ENCODE measurements at regions not wholly inside any gene's neighbourhood (a gene's known extent, or its start where the extent isn't known, plus 50 kb on each side); places are given as distances from the start of the nearest gene placed in this dataset.

DNA sequence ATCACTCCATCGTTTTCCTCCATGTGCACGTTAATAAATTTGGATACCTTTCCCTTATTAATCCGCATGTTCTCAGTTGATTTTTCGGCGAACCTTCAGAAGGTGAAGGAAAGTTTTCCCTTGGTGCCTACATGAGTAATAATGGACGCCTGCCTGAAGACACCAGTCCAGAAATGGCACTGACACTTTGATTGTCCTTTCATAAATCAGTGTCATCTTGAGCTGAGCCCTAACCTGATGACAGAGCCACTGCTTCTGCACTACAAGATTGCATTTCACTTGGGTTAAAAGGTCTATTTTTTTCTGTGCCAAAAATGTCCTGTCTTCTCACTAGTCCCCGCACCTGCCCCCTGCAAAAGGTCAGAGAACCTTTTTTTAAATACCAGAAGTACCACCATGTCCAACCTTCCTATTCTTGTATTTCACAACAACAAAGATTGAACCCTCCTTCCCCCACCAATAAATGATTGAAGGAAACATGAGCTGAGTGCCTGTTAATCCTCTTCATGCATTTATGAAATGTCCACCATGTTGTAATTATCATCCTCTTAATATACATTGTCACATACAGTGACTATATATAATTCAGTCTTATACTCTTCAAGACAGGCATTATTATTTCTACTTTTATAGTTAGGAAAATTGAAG lies 219.9 kb upstream of the UBASH3B start:
- TF ChIP-seq, protein P1, sequence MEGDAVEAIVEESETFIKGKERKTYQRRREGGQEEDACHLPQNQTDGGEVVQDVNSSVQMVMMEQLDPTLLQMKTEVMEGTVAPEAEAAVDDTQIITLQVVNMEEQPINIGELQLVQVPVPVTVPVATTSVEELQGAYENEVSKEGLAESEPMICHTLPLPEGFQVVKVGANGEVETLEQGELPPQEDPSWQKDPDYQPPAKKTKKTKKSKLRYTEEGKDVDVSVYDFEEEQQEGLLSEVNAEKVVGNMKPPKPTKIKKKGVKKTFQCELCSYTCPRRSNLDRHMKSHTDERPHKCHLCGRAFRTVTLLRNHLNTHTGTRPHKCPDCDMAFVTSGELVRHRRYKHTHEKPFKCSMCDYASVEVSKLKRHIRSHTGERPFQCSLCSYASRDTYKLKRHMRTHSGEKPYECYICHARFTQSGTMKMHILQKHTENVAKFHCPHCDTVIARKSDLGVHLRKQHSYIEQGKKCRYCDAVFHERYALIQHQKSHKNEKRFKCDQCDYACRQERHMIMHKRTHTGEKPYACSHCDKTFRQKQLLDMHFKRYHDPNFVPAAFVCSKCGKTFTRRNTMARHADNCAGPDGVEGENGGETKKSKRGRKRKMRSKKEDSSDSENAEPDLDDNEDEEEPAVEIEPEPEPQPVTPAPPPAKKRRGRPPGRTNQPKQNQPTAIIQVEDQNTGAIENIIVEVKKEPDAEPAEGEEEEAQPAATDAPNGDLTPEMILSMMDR (IDR thresholded peaks at IDR 0.05; ENCODE audit: low read depth, low read length, missing input control) = no peak
- TF ChIP-seq, protein P2, sequence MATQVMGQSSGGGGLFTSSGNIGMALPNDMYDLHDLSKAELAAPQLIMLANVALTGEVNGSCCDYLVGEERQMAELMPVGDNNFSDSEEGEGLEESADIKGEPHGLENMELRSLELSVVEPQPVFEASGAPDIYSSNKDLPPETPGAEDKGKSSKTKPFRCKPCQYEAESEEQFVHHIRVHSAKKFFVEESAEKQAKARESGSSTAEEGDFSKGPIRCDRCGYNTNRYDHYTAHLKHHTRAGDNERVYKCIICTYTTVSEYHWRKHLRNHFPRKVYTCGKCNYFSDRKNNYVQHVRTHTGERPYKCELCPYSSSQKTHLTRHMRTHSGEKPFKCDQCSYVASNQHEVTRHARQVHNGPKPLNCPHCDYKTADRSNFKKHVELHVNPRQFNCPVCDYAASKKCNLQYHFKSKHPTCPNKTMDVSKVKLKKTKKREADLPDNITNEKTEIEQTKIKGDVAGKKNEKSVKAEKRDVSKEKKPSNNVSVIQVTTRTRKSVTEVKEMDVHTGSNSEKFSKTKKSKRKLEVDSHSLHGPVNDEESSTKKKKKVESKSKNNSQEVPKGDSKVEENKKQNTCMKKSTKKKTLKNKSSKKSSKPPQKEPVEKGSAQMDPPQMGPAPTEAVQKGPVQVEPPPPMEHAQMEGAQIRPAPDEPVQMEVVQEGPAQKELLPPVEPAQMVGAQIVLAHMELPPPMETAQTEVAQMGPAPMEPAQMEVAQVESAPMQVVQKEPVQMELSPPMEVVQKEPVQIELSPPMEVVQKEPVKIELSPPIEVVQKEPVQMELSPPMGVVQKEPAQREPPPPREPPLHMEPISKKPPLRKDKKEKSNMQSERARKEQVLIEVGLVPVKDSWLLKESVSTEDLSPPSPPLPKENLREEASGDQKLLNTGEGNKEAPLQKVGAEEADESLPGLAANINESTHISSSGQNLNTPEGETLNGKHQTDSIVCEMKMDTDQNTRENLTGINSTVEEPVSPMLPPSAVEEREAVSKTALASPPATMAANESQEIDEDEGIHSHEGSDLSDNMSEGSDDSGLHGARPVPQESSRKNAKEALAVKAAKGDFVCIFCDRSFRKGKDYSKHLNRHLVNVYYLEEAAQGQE (IDR thresholded peaks at IDR 0.05) = no peak
- TF ChIP-seq, protein P3, sequence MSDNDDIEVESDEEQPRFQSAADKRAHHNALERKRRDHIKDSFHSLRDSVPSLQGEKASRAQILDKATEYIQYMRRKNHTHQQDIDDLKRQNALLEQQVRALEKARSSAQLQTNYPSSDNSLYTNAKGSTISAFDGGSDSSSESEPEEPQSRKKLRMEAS (IDR thresholded peaks at IDR 0.05) = no peak
- TF ChIP-seq YY1 (IDR thresholded peaks at IDR 0.05) = no peak
